PC-9 (cell line): ENCODE measurements at regions not wholly inside any gene's neighbourhood (a gene's known extent, or its start where the extent isn't known, plus 50 kb on each side); places are given as distances from the start of the nearest gene placed in this dataset.

Experiments
- CTCF ChIP-seq: fragments of 200-600 bp; sonication (generic); conservative IDR thresholded peaks from 2 replicates; pipeline ENCODE4 v1.6.1; 2017; ENCODE audit warnings: mixed run types, antibody characterized with exemption, mild to moderate bottlenecking, moderate library complexity
- EZH2 ChIP-seq: fragments of 200-600 bp; sonication (generic); IDR thresholded peaks from 2 replicates; pipeline ENCODE4 v1.8.0; 2017; ENCODE audit warnings: antibody characterized with exemption, low read depth

- no peak for TF ChIP-seq CTCF
- no peak for TF ChIP-seq EZH2
These were observed 248.5 kb downstream of the SMARCA2 start for GRCh38 chr9:2263665-2264064.
